Left ventricle myocardium superior (tissue), 1 donor: ENCODE measurements at regions not wholly inside any gene's neighbourhood (a gene's known extent, or its start where the extent isn't known, plus 50 kb on each side); places are given as distances from the start of the nearest gene placed in this dataset.
"Not testable (repeated sequence)": the region's sequence is repeated elsewhere in the genome, so short reads cannot be mapped to it uniquely, and the experiment has no call there.

Experiments
- ATAC-seq: fragments of 200-7000 bp; cut with Tn5 transposase; one replicate; pipeline ENCODE4 v1.9.1; 2020; ENCODE audit warnings: mild to moderate bottlenecking, moderate library complexity
- DNase-seq: peaks from one replicate; pipeline ENCODE4 v3.0.0-alpha.2; 2020
- intact Hi-C: fragments of 100-400 bp; cut with micrococcal nuclease; formaldehyde crosslinking; loops from one replicate; pipeline ENCODE4 v1.11.0; 2022
- donor health status: DM: no; HTN: yes; CAD: no; lungs with severe emphysema.

GRCh38 chr7:145539910-145540309 lies 576.7 kb upstream of the CNTNAP2 start:
- DNase-seq (no peak), ATAC-seq (no peak)
- intact Hi-C loops = no loop called here

- intact Hi-C loops = no loop called here
Measured at GRCh38 chr7:145534301-145534700, 582.3 kb upstream of the CNTNAP2 start.

GRCh38 chr7:145520284-145520683 lies 596.3 kb upstream of the CNTNAP2 start:
- ATAC-seq (no peak), DNase-seq (no peak)
- intact Hi-C loops = no loop called here

More at GRCh38 chr7:145534301-145534700, 582.3 kb upstream of the CNTNAP2 start:
- no peak for ATAC-seq
- DNase-seq = no peak

GRCh38 chr7:145511004-145511403 lies 605.6 kb upstream of the CNTNAP2 start:
- ATAC-seq = no peak
- intact Hi-C loops = no loop called here
- DNase-seq = no peak

GRCh38 chr7:145497911-145498525 lies 618.6 kb upstream of the CNTNAP2 start:
- no peak for DNase-seq
- no peak for ATAC-seq
- intact Hi-C loops = no loop called here

- DNase-seq (no peak), ATAC-seq (no peak)
Measured at GRCh38 chr7:145490356-145490755, 626.2 kb upstream of the CNTNAP2 start.

GRCh38 chr7:145489609-145490008 lies 627.0 kb upstream of the CNTNAP2 start:
- DNase-seq (no peak), ATAC-seq (no peak)
- intact Hi-C loops = no loop called here

More at GRCh38 chr7:145490356-145490755, 626.2 kb upstream of the CNTNAP2 start:
- intact Hi-C loops = no loop called here

- ATAC-seq (no peak), DNase-seq (no peak)
- intact Hi-C loops = no loop called here
Measured at GRCh38 chr7:145488816-145489215, 627.8 kb upstream of the CNTNAP2 start.

- ATAC-seq = no peak
- intact Hi-C loops = no loop called here
Measured at GRCh38 chr7:145481985-145482384, 634.6 kb upstream of the CNTNAP2 start.

GRCh38 chr7:145478541-145478940 lies 638.1 kb upstream of the CNTNAP2 start:
- DNase-seq = no peak
- intact Hi-C loops = no loop called here
- ATAC-seq = no peak

More at GRCh38 chr7:145481985-145482384, 634.6 kb upstream of the CNTNAP2 start:
- DNase-seq = no peak

GRCh38 chr7:145474009-145474686 lies 638.3 kb upstream of the TPK1 start:
- ATAC-seq = no peak
- intact Hi-C loops = no loop called here

GRCh38 chr7:145471883-145472282 lies 636.0 kb upstream of the TPK1 start:
- ATAC-seq = no peak
- no peak for DNase-seq
- intact Hi-C loops = no loop called here

More at GRCh38 chr7:145474009-145474686, 638.3 kb upstream of the TPK1 start:
- DNase-seq = no peak

- no peak for ATAC-seq
- intact Hi-C loops = no loop called here
- no peak for DNase-seq
Measured at GRCh38 chr7:145464287-145464686, 628.4 kb upstream of the TPK1 start.

- intact Hi-C loops = no loop called here
- ATAC-seq (no peak), DNase-seq (no peak)
Measured at GRCh38 chr7:145462463-145462862, 626.6 kb upstream of the TPK1 start.

GRCh38 chr7:145434811-145435210 lies 599.0 kb upstream of the TPK1 start:
- ATAC-seq = no peak

GRCh38 chr7:145431834-145432233 lies 596.0 kb upstream of the TPK1 start:
- no peak for DNase-seq
- intact Hi-C loops = no loop called here
- no peak for ATAC-seq

More at GRCh38 chr7:145434811-145435210, 599.0 kb upstream of the TPK1 start:
- intact Hi-C loops = no loop called here
- no peak for DNase-seq

- intact Hi-C loops, ATAC-seq, DNase-seq: not testable (repeated sequence)
Measured at GRCh38 chr7:145418481-145418880, 582.6 kb upstream of the TPK1 start.

- intact Hi-C loops = no loop called here
Measured at GRCh38 chr7:145411066-145411465, 575.2 kb upstream of the TPK1 start.

GRCh38 chr7:145398758-145399157 lies 562.9 kb upstream of the TPK1 start:
- DNase-seq (no peak), ATAC-seq (peak; percentile 89)
- intact Hi-C loops = no loop called here

More at GRCh38 chr7:145411066-145411465, 575.2 kb upstream of the TPK1 start:
- DNase-seq (no peak), ATAC-seq (no peak)

- DNase-seq = no peak
- ATAC-seq = no peak
- intact Hi-C loops = no loop called here
Measured at GRCh38 chr7:145394126-145394525, 558.3 kb upstream of the TPK1 start.

- no peak for ATAC-seq
- intact Hi-C loops = no loop called here
- DNase-seq = no peak
Measured at GRCh38 chr7:145382762-145383161, 546.9 kb upstream of the TPK1 start.
